ENCODE measurements at regions not wholly inside any gene's neighbourhood (a gene's known extent, or its start where the extent isn't known, plus 50 kb on each side); places are given as distances from the start of the nearest gene placed in this dataset.

GRCh38 chr17:77343031-77343800 is 202.4 kb downstream of the SEC14L1 start:
- no peak for DNase-seq

DNA sequence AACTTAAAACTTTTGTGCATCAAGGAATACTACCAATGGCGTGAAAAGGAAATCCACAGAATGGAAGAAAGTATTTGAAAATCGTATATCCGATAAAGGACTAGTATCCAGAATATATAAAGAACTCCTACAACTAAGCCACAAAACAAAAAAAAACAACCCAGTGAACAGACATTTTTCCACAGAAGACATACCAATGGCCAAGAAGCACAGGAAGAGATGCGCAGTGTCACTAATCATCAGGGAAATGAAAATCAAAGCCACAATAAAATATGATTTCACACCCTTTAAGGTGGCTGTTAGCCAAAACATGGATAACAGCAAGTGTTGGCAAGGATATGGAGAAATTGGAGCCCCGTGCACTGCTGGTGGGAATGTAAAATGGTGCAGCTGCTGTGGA is 203.3 kb downstream of the SEC14L1 start:
- no peak for DNase-seq

- DNase-seq, result no peak
Measured at GRCh38 chr17:77345260-77345910, 204.6 kb downstream of the SEC14L1 start.

GRCh38 chr17:77346765-77347164 is 206.0 kb downstream of the SEC14L1 start:
- DNase-seq, result no peak

GRCh38 chr17:77347544-77347943 is 206.8 kb downstream of the SEC14L1 start:
- no peak for DNase-seq

DNA sequence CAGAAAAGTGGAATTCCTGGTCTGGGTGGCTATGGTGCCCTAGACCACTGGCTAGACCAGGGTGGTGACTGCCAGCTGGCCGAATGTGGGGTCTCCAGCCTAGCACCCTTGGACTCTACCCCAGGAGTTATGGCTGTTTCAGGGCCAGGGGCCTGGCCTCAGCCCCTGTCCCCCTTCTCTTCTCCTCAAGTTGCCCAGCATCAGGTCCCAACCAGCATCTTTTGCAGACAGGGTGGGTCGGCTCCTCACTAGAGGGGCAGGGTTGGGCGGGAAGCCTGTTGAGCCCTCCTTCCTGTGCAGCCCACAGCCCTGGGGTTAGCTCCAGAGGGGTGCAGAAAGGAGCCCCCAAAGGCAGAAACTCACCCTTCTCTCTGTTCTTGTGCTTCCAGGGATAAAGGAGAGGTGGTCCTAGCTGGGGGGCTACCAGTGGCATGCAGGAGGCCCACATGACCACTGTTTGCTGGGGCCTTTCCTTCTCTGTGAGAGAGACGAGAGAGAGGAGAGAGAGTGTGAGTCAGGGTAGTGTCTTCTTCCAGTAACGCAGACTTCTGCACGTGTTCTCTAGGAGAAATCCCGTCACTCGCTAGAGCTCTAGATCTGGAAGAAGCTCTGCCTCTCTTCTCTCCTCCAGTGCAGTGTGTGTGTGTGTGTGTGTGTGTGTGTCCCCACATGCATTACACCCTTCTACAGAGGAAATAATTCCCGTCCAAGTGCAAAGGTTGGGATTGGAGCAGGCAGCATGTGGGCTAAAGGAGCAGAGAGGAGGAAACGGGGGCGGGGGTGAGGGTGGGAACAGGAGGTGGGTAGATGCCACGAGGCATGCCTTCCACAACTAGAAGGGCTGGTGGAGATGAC is 209.4 kb downstream of the SEC14L1 start:
- DNase-seq, result no peak

- DNase-seq, result no peak
Measured at GRCh38 chr17:77352441-77352840, 211.7 kb downstream of the SEC14L1 start.

GRCh38 chr17:77352996-77353395 is 212.2 kb downstream of the SEC14L1 start:
- no peak for DNase-seq

GRCh38 chr17:77353684-77354419 is 213.1 kb downstream of the SEC14L1 start:
- DNase-seq, result no peak

DNA sequence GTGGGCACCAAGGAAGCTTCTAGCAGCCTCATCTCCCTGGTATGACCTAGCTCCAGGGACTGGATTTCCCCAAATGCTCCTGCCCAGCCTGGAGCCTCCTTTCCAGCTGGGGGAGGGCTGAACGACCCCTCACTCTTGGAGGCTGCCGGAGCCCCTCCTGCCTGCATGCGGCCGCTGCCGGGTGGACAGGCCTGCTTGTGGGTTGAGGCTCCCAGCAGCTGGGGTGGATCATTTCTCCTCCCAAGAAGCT is 213.6 kb downstream of the SEC14L1 start:
- no peak for DNase-seq

GRCh38 chr17:77354670-77355455 is 214.1 kb downstream of the SEC14L1 start:
- peak; percentile 98 for DNase-seq

- DNase-seq, result no peak
Measured at GRCh38 chr17:77356109-77356689, 215.4 kb downstream of the SEC14L1 start.

DNA sequence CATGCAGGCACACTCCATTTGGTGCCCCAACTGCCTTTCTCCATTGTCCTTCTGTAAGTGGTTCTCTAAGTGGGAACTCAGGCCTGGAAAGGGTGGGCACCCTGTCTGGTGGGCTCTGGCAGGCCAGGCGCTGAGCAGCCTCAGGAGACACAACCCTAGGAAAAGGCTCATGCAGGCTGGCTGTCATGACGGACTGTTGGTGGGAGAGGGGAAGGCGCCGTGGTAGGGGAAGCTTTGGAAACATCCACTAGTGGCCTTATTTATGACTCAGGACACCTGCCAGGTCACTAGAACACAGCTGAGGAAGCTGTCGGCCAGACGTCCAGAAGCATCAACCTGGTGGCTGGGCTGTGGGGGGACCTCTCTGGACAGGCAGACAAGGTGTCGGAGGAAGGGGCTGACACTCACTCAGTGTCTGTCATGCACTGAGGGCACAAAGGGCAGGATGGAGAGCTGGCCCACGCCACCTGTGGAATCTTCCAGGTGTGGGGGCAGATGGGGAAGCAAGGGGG is 216.0 kb downstream of the SEC14L1 start:
- no peak for DNase-seq

DNA sequence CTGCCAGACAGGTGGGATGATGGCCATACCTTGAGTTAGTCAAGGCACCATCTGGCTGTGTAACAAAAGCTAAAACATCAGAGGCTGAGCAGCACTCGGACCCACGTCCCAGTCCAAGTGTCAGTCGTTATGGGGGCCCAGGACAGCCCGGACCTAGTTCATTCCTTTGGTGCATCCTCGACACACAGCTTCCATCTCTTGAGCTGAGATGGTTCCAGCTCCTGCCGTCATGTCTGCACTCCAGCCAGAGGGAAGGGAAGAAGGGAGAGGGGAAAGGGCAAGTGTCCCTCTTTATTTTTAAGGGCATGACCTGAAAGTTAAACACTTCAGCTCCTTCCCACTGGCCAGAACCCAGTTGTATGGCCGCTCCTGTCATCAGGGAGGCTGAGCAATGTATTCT is 218.0 kb downstream of the SEC14L1 start:
- DNase-seq, result no peak

GRCh38 chr17:77359236-77359635 is 218.5 kb downstream of the SEC14L1 start:
- DNase-seq, result no peak

- no peak for DNase-seq
Measured at GRCh38 chr17:77361986-77362620, 221.3 kb downstream of the SEC14L1 start.

DNA sequence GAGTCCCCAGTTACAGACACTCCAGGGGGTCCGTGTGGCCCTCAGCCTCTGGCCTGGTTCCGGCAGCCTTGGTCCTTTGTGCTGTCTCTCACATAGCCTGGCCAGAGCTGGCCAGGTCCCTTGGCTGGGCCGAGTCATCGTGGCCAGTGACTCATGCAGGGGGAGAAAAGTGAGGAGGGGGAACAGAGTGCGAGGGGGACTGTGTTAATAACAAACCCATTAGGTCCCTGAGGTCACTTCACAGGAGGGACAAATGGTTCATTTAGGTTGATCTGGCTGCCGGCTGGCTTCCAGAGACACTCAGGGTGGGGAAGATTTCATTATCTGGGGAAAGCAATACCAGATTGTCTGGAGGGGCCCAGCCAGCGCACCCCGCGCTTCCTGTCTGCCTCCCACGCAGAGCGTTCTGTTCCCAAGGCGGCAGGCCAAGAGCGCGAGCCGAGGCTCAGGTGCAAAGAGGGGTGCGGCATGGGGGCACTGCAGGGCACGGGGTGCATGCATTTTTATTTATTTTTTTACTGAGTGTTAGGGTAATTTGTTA is 223.1 kb downstream of the SEC14L1 start:
- no peak for DNase-seq

GRCh38 chr17:77364381-77364911 is 223.7 kb downstream of the SEC14L1 start:
- DNase-seq, result no peak

DNA sequence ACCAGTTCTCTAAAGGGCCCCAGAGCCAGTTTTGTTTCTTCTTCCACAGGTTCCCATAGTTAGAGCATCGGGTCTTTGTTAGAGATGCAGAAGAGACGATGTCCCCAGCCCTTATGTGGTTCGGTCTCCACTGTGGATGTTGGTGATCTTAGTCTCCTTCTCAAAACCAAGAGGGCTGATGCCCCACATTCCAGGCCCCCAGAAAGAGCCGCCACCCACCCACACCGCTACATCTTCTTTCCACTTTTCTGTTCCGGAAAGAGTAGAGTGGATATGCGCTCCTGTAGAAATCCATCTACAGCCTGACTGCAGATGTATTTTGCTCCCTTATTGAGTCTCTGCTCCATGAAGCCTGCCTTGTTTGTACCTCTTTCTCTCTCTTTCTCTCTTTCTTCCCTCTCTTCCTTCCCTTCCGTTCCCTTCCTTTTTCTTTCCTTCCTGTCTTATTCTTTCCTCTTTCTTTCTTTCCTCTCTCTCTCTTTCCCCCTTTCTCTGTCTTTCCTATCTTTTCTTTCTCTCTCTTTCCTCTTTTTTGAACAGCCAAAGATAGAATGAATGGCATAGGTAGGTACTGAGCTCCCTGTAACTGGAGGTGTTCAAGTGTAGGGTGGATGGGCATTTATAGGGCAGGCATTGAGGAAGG is 224.3 kb downstream of the SEC14L1 start:
- DNase-seq, result no peak

- peak; percentile 65 for DNase-seq
Measured at GRCh38 chr17:77365584-77366186, 224.9 kb downstream of the SEC14L1 start.
